Activated naive CD4-positive, alpha-beta T cell (primary cell): ENCODE measurements at regions not wholly inside any gene's neighbourhood (a gene's known extent, or its start where the extent isn't known, plus 50 kb on each side); places are given as distances from the start of the nearest gene placed in this dataset.
"Not testable (repeated sequence)": the region's sequence is repeated elsewhere in the genome, so short reads cannot be mapped to it uniquely, and the experiment has no call there.

ENCODE experiments used
- DNase-seq, 4 experiments: peaks; one replicate each; lab custom pipeline; 2025; lab: John Stamatoyannopoulos, UW

- DNase-seq = no peak
These were observed 509.8 kb downstream of the CSNK1G3 start for GRCh38 chr5:124021776-124022175.

DNA sequence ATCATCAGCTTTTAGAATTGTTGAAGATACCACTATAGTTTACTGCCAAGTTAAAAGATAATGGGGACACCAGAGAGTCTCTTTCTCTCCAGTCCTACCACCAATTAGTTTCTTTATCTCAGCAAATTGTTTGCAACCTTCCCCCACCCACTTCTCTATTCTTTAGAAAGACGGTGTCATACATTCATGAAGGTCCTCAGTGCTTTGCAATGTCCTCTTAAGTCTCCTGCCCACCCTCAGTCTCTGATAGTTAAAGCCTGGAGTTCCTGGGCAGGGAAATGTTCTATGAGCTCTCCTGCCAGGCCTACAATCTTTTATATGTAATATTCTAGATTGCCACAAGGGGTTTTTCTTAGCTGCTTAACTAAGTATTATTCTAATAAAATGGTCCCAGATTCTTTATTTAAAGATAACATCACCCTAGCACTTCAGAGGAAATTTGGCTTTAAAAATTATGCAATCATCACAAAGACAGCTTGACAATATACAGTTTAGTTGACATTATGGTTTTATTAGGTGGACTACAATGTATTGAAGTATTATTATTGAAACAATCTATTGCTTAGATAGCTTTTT, 509.2 kb downstream of the CSNK1G3 start:
- DNase-seq = no peak

GRCh38 chr5:124017321-124017720, 505.3 kb downstream of the CSNK1G3 start:
- not testable (repeated sequence) for DNase-seq

DNA sequence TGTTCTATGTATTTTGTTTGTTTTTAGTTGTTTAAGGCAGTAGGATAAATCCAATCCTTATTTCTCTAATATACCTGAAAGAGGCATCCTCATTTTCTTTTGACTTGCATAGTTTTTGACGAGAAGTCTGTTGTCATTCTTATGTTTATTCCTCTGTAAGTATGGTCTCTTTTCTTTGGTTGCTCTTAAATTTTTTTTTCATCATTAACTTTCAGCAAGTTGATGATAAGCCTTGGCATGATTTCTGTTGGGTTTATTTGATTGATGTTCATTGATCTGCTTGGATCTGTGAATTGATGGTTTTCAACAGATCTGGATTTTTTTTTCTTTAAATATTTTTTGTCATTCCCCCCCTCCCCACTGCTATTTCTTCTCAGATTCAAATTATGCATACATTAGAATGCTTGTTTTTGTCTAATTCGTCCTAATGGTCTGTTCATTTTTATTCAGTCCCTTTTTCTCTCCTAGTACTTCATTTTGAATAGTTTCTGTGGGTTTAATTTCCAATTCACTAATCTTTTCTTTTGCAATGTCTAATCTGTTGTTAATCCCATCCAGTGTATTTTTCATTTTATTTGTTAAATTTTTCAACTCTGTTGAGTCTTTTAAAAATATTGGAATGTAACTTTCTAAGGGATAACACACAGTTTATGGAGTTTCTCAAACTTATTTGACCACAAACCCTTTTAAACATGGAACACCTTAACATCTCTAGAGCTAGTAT, 495.9 kb downstream of the CSNK1G3 start:
- DNase-seq = no peak

DNA sequence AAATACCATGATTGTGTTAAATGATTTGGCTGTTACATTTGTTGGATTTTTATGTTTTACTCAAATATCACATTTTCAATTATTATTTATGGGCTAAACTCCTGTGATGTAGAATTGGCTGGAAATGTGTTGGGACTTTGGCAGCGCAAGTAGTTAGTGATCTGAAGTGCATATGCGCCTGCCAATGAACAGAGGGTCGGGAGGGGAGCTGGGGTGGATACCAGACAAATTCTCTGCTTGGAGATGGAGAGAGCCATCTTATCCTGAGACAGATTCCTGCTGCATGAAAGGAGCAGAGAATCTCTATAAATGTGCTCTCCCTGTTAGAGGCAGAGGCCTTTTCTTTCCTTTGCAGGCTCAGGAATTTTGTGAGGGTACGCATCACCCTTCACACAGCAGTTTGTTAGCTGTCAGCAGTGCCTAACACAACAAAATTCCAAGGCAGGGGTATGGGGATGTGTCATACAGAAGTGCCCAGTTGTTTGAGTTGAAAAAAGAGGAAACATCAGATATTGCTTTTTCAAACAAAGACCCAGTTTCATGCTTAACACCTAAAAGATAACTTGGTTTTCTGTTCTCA, 489.1 kb downstream of the CSNK1G3 start:
- no peak for DNase-seq

DNA sequence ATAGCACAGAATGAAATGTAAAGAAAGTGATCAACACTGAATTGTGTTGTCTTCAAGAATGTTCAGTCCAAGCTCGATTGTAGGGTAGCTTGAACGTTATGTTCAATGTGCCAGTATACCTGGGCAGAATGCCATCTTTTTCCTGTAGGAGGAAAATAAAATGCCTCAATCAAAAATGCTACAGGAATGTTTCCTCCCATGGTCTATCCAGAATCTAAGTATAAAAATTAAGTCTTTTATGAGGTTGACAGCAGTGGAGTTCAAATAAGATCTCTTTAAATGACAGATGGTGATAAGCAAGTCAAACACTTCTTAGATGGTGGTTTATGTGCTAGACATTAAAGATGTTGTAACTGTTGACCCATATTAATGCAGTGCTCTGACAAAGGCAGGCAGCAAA, 488.6 kb downstream of the CSNK1G3 start:
- no peak for DNase-seq

GRCh38 chr5:123997462-123998215, 485.7 kb downstream of the CSNK1G3 start:
- no peak for DNase-seq

GRCh38 chr5:123997064-123997461, 485.1 kb downstream of the CSNK1G3 start:
- no peak for DNase-seq

GRCh38 chr5:123992641-123993040, 480.7 kb downstream of the CSNK1G3 start:
- DNase-seq = no peak

- no peak for DNase-seq
These were observed 476.0 kb downstream of the CSNK1G3 start for GRCh38 chr5:123987956-123988355.

- no peak for DNase-seq
These were observed 464.5 kb downstream of the CSNK1G3 start for GRCh38 chr5:123976379-123977033.

DNA sequence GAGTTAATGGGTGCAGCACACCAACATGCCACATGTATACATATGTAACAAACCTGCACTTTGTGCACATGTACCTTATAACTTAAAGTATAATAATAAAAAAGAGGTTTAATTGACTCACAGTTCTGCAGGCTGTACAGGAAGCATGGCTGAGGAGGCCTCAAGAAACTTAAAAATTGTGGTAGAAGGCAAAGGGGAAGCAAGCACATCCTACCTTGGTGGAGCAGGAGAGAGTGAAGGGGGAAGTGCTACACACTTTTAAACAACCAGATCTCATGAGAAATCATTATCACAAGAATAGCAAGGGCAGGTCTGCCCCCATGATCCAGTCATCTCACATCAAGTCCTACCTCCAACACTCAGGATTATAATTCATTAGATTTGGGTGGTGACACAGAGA, 463.5 kb downstream of the CSNK1G3 start:
- not testable (repeated sequence) for DNase-seq

- no peak for DNase-seq
These were observed 454.8 kb downstream of the CSNK1G3 start for GRCh38 chr5:123966781-123967180.

GRCh38 chr5:123965626-123966025, 453.6 kb downstream of the CSNK1G3 start:
- DNase-seq = no peak

DNA sequence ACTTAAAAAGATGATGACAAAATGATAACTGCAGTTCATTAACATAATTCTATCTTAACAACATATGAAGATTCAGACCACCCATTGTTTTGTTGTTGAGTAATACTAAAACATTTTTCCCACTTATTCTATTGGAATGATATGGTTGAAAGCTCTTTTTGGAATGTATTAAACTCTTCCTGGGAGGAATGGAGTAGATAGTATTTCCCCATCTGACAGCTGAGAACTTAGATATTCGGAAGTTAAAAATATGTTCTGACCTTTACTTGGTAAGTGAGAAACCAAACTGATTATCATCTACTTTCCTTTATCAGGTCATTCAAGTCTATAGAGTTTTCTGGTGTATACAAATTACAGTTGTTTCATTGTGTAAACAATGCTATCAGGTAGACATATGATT, 452.9 kb downstream of the CSNK1G3 start:
- no peak for DNase-seq

DNA sequence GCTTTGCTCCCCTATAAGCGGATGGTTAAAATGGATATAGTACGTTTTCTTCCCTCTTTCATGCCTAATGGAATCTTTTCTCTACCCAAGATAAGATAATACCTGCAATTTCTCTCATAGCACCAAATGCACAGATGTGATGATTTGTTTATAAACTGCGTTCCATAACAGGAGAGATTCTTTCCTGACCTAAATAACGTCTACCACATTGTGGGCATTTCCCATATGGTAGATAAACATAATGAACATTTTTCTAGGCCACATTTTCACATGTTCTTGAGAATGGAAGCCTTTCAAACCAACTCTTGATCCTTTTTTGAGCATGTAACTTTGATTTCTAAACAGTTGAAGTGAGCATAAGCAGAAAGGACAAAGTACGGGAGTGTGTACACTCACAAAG, 448.5 kb downstream of the CSNK1G3 start:
- no peak for DNase-seq

DNA sequence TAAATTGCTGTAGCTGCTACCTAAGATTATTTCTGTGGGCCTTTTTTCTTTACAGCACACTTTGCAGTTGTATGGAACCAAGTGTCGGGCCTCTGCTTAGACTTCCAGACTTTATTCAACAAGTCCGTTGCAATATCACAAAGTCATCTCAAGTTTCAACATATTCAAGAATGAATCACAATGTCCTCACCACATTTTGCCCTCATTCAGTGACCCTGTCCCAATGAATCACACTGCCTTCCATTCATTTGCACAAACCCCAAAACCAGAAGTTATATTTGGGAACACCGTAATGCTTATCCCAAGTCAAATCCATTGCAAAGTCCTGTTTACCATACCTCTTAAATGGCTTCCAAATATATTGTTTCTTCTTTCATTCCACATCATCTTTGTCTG, 439.6 kb downstream of the CSNK1G3 start:
- no peak for DNase-seq

- DNase-seq = no peak
These were observed 439.0 kb downstream of the CSNK1G3 start for GRCh38 chr5:123950701-123951581.

DNA sequence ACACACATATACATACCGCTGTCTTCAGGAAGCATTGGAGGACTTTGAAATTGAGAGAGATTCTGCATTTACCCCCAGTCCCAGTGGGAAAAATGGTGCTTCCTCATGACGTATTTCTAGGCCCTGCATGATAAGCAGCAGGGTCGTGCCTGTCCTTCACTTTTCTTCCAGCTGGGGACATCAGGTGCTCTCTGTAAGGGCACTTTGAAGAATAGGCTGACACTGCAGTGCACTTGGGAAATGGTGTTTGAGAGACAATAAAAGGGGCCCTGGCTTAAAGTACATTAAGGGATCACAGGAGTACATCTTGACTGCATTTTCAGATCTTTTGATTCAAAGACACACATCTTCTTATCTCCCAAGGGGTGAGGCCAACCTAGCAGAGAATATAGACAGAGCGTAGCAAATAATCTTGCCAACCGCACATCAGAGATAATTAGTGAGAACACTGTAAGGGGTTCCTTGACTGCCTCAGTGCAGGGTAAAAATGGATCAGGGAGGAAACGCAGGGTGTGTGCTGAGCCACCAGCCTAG, 437.9 kb downstream of the CSNK1G3 start:
- DNase-seq = no peak

- DNase-seq = no peak
These were observed 437.2 kb downstream of the CSNK1G3 start for GRCh38 chr5:123949043-123949804.
